Occipital lobe (tissue), 1 donor: ENCODE measurements at regions not wholly inside any gene's neighbourhood (a gene's known extent, or its start where the extent isn't known, plus 50 kb on each side); places are given as distances from the start of the nearest gene placed in this dataset.

ENCODE experiments used
- DNase-seq: peaks from one replicate; lab custom pipeline; 2025; lab: John Stamatoyannopoulos, UW

DNA sequence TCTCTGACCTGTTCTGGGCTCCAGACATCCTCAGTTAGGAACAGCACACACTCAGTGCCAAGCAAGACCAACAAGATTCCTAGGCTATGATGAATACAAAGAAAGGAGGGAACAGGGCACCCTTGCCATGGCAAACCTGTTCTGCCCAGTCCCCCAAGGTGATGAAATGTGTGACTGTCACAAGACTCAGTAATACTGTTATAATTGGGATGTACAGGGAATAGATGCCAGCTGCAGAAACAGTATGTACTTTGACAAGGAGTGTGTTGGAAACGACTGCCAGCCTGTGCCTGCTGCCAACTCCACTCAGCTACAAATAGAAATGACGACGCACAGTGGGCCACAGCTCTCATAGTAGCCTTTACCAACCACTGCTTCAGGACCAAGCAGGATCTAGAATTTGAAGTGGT lies 453.0 kb downstream of the EFNA5 start:
- DNase-seq: peak; percentile 67

DNA sequence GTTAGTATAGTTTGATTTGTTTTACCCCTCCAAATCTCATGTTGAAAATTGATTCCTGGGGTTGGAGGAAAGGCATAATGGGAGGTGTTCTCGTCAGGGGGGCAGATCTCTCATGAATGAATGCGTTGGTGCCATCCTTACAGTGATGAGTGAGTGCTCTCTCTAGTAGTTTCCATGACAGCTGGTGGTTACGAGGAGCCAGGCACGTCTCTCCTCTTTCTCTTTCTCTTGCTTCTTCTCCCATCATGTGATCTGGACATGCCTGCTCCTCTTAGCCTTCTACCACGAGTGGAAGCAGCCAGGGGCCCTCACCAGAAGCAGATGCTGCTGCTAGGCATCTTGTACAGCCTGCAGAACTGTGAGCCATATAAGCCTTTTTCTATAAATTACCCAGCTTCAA lies 454.1 kb downstream of the EFNA5 start:
- no peak for DNase-seq

DNA sequence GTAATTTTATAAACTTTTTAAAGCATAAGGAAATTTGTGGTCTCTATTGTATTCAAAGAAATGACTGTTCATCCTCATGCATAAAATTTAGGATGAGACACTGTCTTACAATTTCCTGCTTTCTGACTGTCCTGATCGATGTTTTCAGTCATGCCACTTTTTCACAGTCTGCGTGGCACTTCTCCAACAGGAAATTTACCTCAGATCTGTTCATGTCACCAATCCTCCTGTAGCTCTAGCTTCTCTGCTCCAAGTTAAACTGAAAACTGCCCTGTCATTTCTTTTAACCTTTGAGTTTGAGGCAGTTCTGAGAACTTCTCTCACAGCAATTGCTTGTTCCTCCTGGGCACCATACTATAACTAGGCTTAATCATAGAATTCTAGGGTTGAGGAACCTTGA lies 455.1 kb downstream of the EFNA5 start:
- DNase-seq: no peak

DNA sequence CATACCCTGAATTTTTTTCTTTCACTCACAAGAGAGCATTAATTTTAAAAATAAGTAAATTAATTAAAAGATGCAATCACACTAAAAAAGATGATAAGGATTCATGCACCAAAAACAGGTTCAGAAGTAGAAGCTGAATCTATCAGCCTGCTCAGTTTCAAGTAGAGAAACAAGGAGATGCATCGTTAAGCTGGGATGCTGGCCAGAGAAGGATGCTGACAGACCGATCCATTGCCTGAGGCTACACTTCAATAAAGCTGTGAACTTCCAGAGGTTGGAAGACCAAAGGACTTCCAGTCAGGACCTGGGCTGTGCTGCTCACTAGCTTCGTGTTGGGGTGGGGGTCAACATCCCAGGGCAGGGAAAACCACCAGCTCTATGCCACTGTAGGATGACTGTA lies 457.7 kb downstream of the EFNA5 start:
- DNase-seq: no peak

DNA sequence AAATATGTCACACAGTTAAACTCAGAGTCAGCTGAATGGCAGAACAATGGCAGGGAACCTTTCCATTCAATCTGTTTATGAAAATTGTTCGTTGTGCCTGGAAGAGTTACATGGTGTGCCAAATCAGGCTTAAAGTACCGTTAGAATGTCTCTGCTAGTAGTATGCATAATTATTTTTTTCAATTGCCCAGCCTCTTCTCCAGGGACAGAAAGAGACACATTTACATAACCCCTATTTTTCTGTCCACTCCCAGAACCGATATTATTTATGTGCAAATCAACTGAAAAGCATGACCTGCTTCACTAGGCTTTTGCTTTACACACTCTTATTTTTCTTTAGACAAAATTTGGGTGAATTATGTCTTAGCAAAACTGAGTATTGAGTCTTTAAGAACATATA lies 459.1 kb downstream of the EFNA5 start:
- DNase-seq: no peak

DNA sequence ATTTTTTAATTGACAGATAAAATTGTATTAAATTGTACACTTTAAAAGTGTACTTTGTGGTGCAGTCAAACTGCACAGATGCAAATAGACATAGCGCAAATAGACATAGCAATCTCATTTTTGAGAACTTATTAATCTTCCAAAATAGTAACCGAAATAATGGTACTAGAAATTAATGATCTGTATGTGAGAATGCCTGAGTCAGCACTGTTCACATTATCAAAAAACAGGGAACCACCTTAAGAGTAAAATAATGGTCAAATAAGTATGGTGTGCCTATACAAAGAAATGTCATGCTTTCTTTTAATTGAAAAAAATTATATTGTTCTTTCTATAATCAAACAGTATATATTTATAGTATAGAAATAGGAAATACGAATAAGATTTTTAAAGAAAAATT lies 461.9 kb downstream of the EFNA5 start:
- no peak for DNase-seq

DNA sequence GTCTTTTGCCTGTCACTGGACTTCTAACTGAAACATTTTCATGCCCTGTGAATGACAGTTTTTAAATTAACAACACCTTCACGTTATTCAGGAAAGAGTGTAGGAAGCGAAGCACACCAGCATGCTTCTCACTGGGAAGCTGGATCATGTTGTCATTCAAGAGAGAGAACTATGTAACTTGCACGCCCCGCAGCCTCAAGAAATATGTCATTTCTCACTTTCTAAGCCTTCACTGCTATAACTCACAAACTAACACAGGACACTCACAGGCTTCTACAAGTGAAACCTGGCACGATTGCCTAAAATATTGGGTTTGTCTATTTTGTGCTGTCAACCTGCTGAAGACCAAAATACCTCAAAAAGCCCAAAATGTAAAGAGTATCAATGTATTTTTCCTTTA lies 466.3 kb downstream of the EFNA5 start:
- no peak for DNase-seq

DNA sequence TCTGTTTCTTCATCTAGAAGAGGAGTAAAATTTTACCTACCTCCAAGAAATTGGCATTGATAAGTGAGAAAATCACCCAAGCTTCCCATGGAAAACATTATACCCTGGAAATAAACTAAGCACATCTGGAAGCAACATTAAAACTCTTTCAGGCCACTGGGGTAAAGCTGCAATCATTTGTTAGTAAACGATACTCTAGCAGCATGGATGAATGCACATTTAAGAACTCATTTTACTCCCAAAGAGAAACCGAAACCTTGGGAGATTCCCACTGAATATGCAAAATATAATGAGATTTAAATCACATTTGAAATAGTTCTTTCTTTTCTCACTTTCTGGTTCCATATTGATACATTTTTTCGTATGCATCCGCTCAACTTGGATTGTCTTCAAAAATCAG lies 467.5 kb downstream of the EFNA5 start:
- no peak for DNase-seq

DNA sequence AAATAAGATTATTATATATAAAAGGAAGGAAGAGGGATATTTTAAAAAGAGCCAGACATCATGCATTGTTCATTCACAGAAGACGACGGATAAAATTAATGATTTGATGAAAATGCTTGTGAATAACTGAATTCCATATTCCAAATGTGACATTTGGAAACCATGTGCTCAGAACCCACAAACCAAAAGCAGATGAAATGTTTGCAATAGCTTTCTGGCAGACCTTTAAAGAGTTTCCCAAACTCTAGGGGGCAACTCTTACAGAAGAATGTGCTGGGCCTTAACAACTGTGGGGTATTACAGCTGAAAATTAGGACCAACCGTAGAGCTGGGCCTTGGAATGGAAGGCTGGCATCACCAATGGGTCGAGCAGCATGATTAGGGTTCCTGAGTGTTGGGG lies 471.0 kb downstream of the EFNA5 start:
- DNase-seq: no peak

DNA sequence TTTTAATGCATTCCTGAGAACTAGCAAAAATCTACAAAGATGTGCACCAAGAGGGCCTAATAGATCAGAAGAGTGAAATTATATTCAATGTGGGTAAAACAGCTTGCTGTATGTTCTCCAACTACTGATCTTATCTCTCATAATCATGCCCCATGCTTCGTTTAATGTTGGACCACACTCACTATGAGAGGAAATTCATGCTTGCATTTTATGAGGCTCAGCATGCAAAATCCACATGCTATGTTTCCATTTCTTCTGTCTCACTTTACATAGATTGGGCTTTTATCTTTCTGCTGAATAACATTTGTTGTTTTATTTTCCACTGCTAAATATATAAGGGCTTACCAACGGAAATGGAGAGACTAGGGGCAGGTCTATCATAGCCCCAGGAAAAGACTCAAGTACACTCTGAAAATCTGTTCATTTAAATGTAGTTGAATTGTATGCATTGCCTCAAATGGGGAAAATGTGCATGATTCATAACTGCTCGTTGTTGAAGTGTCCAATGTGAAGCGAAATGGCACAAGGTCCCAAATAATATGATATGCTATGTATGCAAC lies 474.2 kb downstream of the EFNA5 start:
- DNase-seq: no peak

DNA sequence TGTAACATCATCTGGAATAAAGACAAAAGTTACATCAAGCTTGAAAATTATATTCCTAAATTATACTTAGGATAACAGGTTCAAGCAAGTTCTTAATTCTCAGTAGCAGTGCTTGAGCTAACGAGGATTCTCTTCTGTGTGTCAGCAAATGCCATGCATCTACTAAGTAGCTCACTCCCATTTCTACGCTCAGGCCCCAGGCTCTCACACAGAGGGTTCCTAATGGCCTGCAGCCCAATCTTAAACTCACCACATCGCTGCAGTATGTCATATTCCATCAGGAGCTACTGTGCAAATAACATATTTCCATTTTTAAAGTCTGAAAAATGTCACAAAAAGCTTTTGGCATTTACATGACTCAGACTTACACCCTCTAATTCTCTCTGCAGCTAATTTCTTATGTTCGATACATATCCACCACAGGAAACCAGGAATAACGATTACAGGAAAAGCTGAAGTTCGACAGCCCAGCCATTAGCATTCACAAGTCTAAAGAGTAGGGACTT lies 474.8 kb downstream of the EFNA5 start:
- DNase-seq: no peak

DNA sequence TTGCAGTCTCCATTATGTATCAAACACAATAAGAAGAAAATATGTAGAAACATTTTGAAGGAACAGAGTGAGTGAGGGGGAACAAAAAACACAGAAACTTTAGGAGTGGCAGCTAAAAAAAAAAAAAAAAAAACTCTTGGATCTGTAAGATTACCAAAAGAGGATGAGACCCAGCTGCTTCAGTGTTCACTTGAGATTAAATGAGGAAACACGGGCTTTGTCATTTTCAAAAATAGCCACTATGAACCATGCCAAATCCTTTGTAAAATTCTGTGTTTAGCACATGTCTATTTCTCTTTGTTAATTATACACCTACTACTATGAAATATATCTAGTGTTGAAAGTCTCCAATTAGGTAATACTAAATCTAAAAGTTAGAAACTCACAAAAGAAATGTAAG lies 485.9 kb downstream of the EFNA5 start:
- no peak for DNase-seq

DNA sequence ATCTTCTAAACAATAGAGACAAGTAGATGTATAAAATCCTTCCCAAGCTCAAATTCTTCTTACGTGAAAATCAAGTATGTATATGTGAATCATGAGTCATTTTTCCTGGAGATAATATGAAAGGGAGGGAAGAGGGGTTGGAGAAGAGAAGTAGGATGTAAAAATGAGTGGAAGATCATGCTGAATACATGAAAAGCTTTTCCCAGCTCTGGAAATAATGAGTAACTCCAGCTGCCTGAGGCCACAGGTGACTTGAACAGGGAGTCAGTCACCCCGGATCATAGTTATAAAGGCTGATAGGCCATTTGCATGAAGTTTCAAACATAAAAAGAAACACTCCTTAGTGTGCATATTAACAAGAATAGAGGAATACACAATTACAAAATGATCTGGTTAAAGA lies 486.7 kb downstream of the EFNA5 start:
- DNase-seq: no peak

DNA sequence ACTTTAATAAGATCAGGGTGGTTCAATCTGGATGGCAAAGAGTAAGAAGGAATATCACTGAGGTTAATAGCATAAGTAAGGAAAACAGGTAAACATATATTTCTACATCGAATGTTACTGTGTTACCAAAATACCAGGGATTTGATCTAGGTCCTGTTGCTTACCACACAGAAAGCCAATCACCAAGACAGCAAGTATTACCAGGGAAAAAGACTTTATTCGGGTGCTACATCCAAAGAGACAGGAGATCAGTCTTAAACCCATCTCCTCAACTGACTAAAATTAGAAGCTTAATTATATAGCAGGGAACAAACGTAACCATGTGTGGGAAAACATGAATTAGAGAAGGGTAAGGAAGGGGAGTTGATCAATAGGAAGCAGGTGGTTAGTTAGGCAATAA lies 500.1 kb downstream of the EFNA5 start:
- no peak for DNase-seq

DNA sequence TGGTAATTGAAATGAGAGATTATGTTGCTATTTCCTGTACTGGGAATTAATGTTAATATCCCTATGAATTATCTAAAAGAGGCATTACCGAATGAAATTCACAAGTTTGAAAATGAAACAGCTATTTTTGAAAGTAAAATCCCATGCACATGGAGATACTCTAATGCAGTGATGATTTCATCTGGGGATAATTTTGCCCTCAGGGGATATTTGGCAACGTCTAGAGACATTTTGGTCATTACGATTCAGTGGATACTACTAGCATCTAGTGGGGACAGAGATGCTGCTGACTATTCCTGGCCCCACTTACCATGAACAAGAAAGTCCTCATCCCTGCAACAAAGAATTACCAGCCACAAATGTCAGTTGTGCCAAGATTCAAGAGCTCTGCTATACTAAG lies 500.9 kb downstream of the EFNA5 start:
- no peak for DNase-seq

DNA sequence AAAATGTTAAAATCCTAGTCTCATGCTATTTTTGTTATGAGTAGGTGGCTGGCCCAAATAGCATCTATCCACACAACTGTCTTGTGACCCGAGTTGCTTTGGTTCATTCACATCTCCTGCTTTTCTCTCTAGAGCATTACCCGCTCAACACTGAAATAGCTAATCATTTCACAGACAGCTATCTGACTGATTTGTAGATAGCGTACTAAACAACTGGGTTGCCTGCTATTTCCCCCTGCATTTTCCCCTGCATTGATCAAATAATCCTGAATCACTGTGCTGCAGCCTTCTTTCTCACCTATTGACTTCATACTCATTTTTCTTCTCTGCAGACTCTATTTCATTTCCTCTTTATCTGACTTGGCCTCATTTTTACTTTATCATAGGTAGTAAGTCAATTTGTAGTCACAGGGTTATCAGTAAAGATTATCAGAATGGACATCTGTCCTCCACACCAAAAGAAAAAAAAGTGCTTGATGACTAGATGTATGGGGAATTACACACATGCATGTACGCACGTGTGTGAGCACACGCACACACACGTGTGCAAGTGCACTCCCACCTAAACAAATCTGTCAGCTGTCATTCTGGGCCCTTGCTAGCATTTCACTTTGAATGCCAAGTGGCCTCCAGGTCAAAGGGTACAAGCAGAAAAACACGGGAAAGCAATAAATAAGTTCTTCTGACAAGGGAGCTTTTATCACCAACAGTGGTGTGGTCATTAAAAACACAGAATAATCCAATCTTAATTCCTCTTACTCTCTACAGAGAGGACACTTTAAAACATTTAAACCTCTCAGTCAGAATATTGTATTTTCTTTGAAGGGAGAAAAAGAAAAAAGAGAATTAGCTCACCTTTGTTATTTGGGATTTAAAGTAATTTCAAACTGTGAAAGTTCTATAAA lies 501.6 kb downstream of the EFNA5 start:
- DNase-seq: no peak

DNA sequence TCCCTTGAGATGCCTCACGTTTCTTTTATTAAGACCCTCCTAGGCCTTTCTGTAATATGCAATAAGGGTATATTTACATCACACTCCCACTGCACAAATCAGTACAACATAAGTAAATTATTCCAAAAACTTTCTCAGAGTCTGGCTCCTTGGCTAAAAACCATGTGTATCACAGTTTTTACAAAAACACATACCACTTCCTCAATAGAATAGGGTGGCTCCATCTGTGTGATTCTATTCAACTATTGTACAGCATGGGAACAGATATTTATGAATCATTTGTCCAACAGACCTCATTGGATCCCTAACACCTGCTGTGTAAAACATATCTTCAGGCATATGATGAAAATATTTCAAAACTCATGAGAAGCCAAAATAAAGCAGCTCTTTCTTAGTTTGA lies 502.7 kb downstream of the EFNA5 start:
- DNase-seq: no peak

DNA sequence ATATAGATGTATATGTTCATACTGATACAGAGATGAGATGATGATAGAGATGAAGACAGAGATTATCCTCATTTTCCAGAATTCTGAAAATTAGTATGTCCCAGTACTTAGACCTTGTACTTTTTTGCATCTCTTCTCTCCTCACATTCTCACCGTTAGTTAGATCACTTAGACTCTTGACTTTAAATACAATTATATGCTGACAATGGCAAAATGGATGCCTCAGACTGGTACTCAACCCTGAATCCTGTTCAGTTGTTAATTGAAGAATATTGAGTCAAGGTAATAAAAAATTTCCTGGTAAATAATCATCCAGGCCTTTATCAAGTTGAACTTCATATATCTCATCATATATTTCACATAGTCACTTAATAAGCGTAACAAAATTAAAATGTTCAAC lies 505.4 kb downstream of the EFNA5 start:
- no peak for DNase-seq

DNA sequence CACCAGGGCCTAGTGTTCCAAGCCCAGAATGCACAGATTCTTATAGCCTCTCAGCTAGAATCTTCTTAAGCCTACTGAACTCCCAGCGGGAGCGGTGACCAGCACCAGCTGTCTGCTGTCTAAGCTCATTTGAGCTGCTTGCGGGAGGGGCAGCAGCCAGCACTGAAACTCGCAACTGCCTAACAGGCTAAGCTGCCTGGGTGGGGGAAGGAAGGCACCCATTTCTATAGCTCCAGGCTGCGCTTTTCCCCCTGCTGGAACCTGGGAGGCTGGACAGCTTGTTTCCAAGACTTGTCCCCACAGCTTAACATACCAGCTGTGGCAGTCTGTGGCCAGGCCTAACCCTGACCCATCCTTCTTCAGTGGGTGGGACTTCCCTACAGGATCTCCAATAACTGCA lies 512.9 kb downstream of the EFNA5 start:
- DNase-seq: no peak

DNA sequence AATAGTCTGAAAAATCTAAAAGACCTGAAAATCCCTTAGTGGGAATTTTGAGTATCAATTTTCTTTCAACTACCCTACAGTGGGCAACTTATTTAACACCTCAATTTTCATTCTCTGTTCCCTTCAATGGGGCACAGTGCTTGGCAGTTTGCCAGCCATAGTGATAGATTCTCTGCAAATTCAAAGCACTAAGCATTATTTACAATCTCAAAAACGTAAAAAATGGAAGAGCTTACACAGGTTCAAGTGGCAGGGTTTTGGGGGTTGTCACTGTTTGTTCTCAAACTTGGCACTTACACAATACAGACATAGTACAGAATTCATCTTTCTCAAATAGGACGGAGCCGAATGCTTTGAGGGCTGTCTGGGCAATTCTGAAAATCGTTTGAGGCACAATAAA lies 515.0 kb downstream of the EFNA5 start:
- no peak for DNase-seq

DNA sequence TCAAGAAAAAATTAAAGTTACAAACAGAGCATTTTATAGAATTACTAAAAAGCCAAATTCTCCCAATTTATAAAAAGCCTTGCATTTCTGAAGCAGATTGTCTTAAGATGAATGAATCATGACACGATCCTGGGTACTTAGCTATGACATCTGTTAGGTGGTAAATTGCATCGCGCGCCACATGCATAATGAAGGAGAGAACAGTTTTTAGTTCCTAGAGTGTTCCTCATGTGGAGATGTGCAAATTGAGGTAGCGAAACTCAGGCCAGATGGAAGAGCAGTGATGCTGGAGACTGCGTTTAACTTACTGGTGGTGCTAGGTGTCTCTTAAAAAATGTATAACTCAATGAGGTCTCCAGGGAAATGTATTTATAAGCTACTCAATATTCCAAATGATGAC lies 516.1 kb downstream of the EFNA5 start:
- DNase-seq: peak; percentile 38

DNA sequence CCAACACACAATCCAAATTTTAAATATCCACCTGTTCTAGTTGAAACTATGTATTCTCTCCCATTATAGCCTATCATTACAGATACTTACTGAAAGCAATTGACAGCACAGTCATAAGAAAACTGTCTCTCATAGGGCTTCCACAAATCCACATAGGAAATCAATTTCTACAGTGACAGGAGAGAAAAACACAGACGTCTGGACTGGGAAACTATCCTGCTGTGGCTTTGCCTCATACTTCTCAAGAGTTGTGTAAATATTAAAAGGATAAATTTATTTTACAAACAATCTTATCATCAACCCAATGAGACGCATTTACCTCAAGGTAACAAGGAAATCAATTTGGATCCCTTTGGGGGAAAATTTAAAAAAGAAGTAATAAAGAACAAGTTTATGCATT lies 517.5 kb downstream of the EFNA5 start:
- no peak for DNase-seq
